Nephron progenitor cell (in vitro differentiated cells): ENCODE measurements at regions not wholly inside any gene's neighbourhood (a gene's known extent, or its start where the extent isn't known, plus 50 kb on each side); places are given as distances from the start of the nearest gene placed in this dataset.

ENCODE experiments used
- DNase-seq: peaks from one replicate; pipeline ENCODE4 v3.0.0; 2021
- H3K27ac Mint-ChIP-seq: 2 replicates; pipeline ENCODE4 v1.8.0; 2021; ENCODE audit warnings: mild to moderate bottlenecking, moderate library complexity, mixed read lengths
- H3K27me3 Mint-ChIP-seq: 2 replicates; pipeline ENCODE4 v1.8.0; 2021; ENCODE audit warnings: mild to moderate bottlenecking, low read depth, mixed read lengths; ENCODE audit not compliant: poor library complexity
- H3K36me3 Mint-ChIP-seq: 2 replicates; pipeline ENCODE4 v1.8.0; 2021; ENCODE audit warnings: low read depth, mixed read lengths
- H3K4me1 Mint-ChIP-seq: 2 replicates; pipeline ENCODE4 v1.8.0; 2021; ENCODE audit warnings: mixed read lengths
- H3K4me3 Mint-ChIP-seq: 2 replicates; pipeline ENCODE4 v1.8.0; 2021; ENCODE audit warnings: mild to moderate bottlenecking, moderate library complexity, mixed read lengths
- H3K9me3 Mint-ChIP-seq: 2 replicates; pipeline ENCODE4 v1.8.0; 2021; ENCODE audit warnings: mild to moderate bottlenecking, moderate library complexity, mixed read lengths
- CTCF ChIP-seq: fragments of 200-600 bp; sonication (generic); IDR thresholded peaks from 2 replicates; pipeline ENCODE4 v1.5.0; 2021; ENCODE audit warnings: antibody characterized with exemption

- peaks cover 19% of the 10 kb centered on the region for H3K4me1 Mint-ChIP-seq
- no peak overlapping the region for H3K4me3 Mint-ChIP-seq
- peaks cover 9% of the 10 kb centered on the region for H3K9me3 Mint-ChIP-seq
- H3K27me3 Mint-ChIP-seq, result no peaks in the 10 kb centered on the region
- no peak for TF ChIP-seq CTCF
- DNase-seq, result no peak
- no peak overlapping the region for H3K27ac Mint-ChIP-seq
- peaks cover 10% of the 10 kb centered on the region for H3K36me3 Mint-ChIP-seq
These were observed 58.8 kb downstream of the SPRY1 start for GRCh38 chr4:123455360-123455759.

GRCh38 chr4:123462007-123462406 lies 65.4 kb downstream of the SPRY1 start:
- TF ChIP-seq CTCF, result no peak
- no peaks in the 10 kb centered on the region for H3K9me3 Mint-ChIP-seq
- H3K36me3 Mint-ChIP-seq, result peaks cover 7% of the 10 kb centered on the region
- DNase-seq, result no peak
- no peaks in the 10 kb centered on the region for H3K27me3 Mint-ChIP-seq
- H3K4me3 Mint-ChIP-seq, result no peak overlapping the region
- no peak overlapping the region for H3K27ac Mint-ChIP-seq
- peaks cover 33% of the 10 kb centered on the region for H3K4me1 Mint-ChIP-seq

- H3K36me3 Mint-ChIP-seq, result peaks cover 7% of the 10 kb centered on the region
- H3K27me3 Mint-ChIP-seq, result no peaks in the 10 kb centered on the region
- DNase-seq, result peak; percentile 18
- peak overlapping the region; percentile 77 for H3K27ac Mint-ChIP-seq
- peaks cover 33% of the 10 kb centered on the region for H3K4me1 Mint-ChIP-seq
- TF ChIP-seq CTCF, result no peak
- no peaks in the 10 kb centered on the region for H3K9me3 Mint-ChIP-seq
- H3K4me3 Mint-ChIP-seq, result peak overlapping the region; percentile 65
These were observed 67.3 kb downstream of the SPRY1 start for GRCh38 chr4:123463869-123464268.

GRCh38 chr4:123465416-123465815 lies 68.8 kb downstream of the SPRY1 start:
- Mint-ChIP-seq H3K27ac (peak overlapping the region; percentile 33), H3K36me3 (peaks cover 7% of the 10 kb centered on the region), H3K9me3 (no peaks in the 10 kb centered on the region), H3K27me3 (no peaks in the 10 kb centered on the region), H3K4me1 (peaks cover 38% of the 10 kb centered on the region), H3K4me3 (no peak overlapping the region)
- no peak for TF ChIP-seq CTCF
- no peak for DNase-seq

- Mint-ChIP-seq H3K9me3 (no peaks in the 10 kb centered on the region), H3K27ac (peak overlapping the region; percentile 7), H3K27me3 (no peaks in the 10 kb centered on the region), H3K36me3 (peaks cover 7% of the 10 kb centered on the region), H3K4me1 (peaks cover 38% of the 10 kb centered on the region), H3K4me3 (no peak overlapping the region)
- no peak for TF ChIP-seq CTCF
- DNase-seq, result no peak
These were observed 69.6 kb downstream of the SPRY1 start for GRCh38 chr4:123466080-123466785.

GRCh38 chr4:123468479-123469031 lies 72.0 kb downstream of the SPRY1 start:
- H3K4me3 Mint-ChIP-seq, result no peak overlapping the region
- H3K27me3 Mint-ChIP-seq, result no peaks in the 10 kb centered on the region
- no peak for DNase-seq
- H3K4me1 Mint-ChIP-seq, result peaks cover 30% of the 10 kb centered on the region
- TF ChIP-seq CTCF, result no peak
- no peak overlapping the region for H3K27ac Mint-ChIP-seq
- peaks cover 7% of the 10 kb centered on the region for H3K36me3 Mint-ChIP-seq
- H3K9me3 Mint-ChIP-seq, result no peaks in the 10 kb centered on the region
